Inferior parietal cortex (tissue), 1 donor: ENCODE measurements at regions not wholly inside any gene's neighbourhood (a gene's known extent, or its start where the extent isn't known, plus 50 kb on each side); places are given as distances from the start of the nearest gene placed in this dataset.
"Not testable (repeated sequence)": the region's sequence is repeated elsewhere in the genome, so short reads cannot be mapped to it uniquely, and the experiment has no call there.

Experiments used
- DNase-seq: peaks from one replicate; pipeline ENCODE4 v3.0.0-alpha.2; 2016; ENCODE audit errors: extremely low spot score

DNA sequence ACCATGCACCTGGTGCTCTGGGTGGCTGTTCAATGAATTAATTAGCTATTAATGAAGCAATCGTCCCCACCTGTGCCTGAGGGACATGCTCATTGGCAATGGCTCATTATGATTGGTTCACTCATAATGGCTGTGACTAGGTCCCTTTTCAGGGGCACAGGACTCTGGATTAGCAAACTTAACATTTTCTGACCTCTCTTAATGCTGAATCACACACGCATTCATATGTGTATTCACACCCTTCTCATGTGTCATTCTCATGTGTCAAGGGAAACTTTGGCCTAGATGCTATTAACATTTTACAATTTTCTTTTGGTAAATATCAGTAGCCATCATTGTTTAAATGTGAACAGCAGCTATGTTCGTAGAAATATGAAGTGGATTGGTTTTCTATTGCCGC, 98.9 kb upstream of the PMAIP1 start:
- no peak for DNase-seq

DNA sequence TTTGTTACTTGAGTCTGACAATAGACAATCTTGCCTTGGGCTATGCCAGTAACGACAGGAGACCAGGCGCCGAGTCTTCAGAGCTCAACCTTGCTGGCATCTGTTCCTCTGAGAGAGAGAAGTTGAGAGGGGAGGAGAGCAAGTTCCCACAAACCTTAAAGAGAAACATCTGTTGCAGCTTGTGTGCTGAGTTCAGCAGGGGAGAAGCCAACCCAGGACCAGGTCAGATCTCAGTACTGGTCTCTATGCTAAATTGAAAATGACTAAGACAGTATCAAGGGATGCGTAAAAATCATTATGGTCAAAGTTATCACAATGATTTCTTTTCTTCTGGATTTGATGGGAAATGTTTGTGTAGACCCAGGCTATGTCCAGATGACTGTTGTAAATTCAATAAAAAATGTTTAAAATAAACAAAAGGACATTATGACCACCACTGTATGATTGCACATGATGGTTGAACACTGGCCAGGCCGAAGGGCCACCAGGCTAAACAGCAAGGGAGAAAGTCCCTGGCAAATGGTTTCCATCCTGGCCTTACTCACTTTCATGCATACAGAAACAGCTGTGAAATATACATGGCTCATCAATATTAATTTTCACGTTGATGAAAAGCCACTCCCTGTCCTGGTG, 100.3 kb upstream of the PMAIP1 start:
- no peak for DNase-seq

DNA sequence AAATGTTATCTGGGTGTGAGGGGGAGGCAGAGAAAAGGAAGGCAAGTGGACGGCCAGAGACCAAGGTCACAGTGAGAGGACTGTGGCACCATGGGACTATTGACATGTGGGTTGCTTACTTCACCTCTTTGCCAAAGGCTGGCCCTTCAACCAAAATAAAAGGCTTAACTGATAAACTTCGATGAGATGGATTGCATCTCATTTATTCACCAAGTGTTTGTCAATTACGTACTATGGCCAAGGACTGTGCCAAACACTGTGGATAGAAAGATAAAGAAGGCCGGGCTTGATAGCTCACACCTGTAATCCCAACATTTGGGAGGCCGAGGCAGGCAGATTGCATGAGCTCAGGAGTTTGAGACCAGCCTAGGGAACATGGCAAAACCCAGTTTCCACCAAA, 98.7 kb upstream of the CCBE1 start:
- no peak for DNase-seq

DNA sequence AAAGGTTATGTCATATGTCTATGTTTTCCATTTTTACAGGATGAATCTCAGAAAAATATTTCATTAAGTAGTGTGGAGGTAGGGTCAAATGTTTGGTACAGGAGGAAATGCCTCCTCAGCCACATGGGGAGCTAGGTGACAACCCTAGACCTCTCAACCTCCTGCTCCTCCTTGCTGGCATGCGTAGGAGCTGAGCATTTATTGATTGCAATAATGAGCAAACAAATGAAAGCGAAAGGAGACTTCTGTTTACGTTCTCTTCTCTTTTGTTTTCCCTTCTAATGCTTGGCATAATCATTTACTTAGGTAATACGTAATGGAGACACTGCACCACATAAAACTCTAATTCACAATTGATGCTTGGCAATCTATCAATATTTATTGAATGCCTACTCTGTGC, 95.1 kb upstream of the CCBE1 start:
- DNase-seq = no peak

DNA sequence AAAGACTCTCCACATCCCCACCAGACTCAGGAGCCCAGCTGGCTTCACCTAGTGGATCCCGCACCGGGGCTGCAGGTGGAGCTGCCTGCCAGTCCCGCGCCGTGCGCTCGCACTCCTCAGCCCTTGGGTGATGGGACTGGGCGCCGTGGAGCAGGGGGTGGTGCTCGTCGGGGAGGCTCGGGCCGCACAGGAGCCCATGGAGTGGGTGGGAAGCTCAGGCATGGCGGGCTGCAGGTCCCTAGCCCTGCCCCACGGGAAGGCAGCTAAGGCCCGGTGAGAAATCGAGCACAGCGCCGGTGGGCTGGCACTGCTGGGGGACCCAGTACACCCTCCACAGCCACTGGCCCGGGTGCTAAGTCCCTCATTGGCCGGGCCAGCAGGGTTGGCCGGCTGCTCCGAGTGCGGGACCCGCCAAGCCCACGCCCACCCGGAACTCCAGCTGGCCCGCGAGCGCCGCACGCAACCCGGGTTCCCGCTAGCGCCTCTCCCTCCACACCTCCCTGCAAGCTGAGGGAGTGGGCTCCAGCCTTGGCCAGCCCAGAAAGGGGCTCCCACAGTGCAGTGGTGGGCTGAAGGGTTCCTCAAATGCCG, 93.2 kb upstream of the CCBE1 start:
- not testable (repeated sequence) for DNase-seq

DNA sequence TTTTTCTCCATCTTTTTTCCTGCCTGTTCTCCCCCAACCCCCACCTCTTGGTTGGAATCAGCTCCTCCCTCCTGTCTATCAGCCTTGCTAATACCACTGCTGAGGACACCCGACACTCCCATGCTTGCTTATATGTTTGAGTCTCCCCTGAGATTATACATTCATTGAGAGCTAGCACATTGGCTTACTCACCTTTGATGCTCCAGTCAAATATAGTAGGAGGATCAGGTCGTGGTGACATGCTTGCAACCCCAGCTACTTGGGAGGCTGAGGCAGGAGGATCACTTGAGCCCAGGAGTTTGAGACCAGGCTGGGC, 91.5 kb upstream of the CCBE1 start:
- no peak for DNase-seq

DNA sequence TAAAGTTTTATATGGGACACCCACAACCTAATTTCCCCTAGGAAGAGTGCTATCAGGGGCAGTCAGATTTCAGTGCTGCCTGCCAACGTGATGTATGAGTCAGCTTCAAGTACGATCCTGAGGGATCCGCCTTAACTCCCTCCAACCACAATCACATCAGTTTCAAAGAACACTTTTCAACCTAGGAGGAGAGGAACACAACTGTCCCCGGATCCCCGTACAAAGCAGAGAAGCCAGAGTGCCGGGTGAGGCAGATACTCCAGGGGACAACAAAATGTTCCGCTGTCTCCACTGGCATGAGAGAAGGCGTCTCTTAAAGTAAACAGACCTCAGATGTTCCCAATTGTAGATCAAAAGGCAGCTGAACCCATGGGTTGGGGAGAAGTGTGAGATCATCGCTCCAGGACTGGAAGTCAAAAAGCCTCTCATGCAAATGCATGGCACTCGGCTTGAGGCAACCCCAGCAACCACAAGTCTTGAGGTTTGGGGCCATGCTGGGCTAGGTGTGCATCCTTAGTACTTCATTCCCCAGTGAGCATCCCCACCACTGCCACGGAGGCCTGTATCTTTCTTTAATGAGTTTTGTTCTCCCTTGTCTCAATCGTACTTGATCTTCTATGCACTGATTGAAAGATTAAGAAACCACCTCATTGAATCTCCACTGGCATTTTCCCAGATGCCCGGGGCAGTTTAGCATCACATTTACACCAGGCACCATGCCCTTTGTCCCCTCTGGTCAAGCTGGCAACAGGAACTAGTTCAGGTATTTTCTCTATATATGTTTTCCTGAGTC, 91.0 kb upstream of the CCBE1 start:
- no peak for DNase-seq

DNA sequence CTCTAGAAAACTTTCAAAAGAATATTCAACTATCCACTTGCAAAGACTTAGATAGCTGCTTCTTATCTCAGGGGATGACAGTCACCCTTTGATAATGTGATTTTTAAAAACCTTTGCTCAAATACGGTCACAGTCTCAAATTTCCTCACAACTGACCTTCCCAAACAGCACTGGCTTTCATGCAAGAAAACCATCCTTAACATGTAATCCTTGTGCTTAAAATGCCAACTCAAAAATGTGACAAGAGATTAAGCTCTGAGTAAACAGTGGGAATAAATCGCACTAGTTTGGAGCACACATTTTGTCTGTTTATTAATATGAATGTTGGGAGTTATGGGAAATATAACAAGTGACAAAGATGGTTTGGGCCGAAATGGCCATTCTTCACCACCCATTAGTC, 87.5 kb upstream of the CCBE1 start:
- no peak for DNase-seq

DNA sequence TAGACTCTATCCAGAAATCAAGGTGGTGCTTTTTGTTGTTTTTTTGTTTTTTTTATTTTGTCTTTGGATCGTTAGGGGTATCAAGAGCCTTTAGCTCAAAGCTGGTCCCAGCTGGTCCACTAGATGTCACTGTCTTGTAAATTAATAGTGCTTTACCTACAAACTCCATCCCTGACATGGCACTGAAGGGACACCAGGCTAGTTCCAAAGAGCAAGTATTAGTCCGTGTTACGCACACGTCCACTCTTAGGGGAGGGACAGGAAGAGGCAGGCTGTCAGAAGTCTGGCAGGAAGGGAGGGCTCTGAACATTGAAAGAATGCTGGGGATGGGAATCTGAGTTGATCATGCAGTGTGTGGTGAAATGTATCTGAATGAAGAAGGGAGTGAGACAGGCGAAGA, 85.9 kb upstream of the CCBE1 start:
- peak; percentile 11 for DNase-seq

DNA sequence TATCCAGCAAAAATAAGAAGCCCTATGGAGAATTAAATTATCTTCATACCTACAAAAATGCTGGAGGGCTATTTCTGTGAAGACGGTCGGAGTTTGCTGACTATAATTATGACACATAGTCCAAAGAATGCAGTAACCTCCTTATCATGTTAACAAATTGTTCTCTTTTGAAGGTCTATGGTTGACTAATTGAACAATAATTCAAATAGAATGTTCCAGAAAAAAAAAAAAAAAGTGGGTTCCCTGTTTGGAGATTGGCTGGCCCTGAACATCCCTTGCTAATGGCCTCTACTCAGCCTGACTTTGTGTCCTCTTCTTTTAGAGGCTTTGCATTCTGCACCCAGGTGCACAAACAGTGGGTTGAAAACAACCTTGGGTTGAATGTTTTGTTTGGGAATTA, 82.8 kb upstream of the CCBE1 start:
- no peak for DNase-seq

DNA sequence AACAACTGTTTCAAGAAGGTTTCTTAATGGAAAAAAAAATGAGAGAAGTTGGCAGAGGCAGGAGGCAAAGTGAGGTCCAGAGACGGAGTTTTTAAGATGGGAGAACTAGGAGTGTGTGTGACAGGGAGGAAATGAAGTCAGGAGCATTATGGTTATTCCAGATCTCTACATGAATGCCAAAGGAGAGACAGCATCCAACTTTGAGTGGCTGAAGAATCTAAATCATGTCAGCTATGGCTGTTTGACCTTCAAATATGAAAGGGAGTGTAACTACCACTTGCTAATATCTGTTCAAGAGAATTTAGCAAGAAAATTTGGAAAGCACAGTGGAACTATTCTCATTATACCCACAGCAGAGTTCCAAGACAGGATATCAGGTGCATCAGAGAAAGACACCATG, 81.2 kb upstream of the CCBE1 start:
- no peak for DNase-seq

DNA sequence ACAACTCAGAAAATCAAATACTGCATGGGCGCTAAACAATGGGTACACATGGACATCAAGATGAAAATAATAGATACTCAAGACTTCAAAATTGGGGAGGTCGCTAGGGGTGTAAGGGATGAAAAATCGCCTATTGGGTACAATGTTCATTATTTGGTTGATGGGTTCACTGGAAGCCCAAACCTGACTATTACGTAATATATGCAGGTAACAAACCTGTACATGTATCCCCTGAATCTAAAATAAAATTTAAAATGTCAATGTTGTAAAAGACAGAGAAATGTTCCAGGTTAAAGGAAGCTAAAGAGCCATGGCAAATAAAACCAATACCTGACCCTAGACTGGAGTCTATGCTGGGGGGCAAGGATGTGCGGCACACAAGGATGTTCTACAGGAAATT, 80.4 kb upstream of the CCBE1 start:
- DNase-seq = no peak

DNA sequence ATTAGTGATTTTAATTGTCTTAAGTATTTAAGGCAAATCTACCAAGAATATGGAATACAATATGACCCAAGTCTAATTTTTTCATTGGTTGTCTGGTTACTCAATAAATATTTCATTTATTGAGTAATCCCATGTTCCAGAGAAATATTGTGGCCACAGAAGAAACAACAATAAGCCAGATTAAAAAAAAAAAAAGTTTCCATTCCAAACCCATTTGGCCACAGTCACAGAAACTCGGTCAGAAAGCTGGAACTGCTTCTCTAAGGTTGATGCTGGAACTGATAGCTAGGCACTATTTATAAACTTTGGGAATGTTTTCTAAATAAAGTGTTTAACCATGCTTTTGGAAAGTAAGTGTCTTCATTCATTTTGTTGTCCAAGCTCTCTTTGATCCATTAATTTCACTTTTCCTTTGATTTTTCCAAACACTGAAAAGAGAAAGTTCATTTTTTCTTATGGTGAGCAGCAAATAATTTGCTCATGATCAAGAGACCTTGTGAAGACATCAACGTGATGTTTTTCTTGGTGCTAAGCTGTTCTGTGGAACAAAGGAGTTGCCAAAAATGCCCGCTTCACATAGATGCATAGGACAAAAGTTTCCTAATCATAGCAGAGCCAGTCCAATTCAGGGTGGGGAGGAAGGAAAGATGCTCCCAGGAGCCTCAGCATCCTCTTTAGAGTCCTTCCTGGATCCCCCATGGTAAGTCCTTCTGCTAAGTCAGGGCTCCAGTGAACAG, 72.1 kb upstream of the CCBE1 start:
- no peak for DNase-seq

DNA sequence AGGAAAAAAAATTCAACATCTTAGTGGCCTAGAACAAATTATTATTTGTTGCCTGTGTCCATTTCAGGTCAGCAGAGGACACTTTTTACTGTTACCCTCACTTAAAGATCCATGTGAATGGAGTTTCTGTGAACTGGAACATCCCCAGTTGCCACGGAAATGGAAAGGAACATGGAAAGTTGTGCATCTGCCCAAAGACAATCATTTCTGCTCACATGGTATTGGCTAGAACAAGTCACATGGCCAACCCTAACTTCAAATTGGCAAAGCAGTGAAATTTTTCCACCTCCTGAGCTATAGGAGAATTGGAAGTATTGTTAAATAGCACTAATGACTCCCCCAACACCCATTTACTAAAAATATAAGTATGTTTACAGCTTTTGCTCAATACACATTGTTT, 71.2 kb upstream of the CCBE1 start:
- DNase-seq = no peak

DNA sequence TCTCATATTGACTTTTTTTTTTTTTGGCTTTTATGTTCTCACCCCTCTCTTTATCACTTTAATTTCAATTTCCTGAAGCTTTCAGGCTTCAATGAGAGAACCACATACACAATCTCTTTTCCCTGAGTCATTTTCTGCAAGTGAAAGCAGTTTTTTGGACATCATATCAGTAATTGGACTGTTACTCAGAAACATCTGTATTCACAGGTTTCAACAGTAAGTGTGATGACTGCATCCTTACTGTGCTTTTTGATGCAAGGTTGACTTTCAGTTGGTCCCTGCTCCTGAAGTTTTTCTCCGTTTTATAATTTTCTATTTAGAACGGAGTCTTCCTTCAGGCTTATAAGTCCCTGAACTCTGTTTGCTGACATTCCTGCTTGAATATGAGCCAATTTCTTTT, 70.5 kb upstream of the CCBE1 start:
- no peak for DNase-seq

DNA sequence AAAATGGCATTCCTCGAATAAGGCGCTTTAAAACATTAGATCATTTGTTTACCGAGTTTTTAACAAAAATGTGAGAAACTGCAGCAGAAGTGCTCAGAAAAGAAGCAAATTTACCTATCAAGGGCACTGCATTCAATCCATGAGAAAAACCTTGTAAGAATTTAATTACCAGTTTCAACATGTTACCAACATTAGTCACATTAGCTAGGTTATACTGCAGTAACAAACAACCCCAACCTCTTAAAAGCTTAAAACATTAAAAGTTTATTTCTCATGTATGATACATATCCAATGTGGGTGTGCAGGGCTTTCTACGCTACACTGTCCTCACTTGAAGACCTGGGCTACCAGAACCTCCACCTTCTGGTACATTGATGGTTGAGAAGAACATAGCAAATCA, 68.1 kb upstream of the CCBE1 start:
- DNase-seq = no peak

DNA sequence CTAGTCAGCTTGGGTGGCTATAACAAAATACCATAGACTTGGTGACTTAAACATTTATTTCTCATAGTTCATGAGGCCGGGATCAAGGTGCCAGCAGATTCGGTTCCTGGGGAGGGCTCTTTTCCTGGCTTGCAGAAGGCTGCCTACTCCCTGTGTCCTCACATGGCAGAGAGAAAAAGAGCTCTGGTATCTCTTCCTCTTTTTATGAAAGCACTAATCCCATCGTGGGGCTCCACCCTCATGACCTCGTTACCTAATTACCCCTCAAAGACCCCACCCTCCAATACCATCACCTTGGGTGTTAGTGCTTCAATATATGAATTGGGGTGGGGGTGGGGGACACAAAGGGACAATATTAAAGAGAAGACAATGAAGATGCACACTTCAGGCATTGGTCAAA, 67.1 kb upstream of the CCBE1 start:
- no peak for DNase-seq

DNA sequence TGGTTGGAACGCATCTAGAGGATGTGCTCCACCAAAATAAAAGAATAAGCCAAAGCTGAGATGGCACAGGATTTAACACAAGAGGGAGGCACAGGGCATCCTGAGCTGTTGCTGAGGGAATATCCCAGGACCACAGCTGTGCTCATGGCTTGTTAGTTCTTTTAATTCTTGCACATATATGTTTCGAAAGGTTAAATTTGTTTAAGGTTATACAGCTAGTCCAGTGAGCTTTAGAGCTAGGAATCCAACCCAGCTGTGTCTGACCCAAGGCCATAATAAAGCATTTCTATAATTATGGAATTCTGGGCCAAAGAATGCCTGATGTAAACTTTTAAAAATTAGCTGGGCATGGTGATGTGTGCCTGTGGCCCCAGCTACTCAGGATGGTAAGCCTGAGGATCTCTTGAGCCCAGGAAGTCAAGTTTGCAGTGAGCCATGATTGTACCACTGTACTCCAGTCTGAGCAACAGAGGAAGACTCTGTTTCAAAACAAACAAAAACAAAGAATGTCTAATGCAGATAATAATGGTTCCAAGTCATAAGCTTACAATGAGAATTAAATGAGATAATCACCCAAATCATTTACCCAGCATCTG, 66.4 kb upstream of the CCBE1 start:
- DNase-seq = no peak

DNA sequence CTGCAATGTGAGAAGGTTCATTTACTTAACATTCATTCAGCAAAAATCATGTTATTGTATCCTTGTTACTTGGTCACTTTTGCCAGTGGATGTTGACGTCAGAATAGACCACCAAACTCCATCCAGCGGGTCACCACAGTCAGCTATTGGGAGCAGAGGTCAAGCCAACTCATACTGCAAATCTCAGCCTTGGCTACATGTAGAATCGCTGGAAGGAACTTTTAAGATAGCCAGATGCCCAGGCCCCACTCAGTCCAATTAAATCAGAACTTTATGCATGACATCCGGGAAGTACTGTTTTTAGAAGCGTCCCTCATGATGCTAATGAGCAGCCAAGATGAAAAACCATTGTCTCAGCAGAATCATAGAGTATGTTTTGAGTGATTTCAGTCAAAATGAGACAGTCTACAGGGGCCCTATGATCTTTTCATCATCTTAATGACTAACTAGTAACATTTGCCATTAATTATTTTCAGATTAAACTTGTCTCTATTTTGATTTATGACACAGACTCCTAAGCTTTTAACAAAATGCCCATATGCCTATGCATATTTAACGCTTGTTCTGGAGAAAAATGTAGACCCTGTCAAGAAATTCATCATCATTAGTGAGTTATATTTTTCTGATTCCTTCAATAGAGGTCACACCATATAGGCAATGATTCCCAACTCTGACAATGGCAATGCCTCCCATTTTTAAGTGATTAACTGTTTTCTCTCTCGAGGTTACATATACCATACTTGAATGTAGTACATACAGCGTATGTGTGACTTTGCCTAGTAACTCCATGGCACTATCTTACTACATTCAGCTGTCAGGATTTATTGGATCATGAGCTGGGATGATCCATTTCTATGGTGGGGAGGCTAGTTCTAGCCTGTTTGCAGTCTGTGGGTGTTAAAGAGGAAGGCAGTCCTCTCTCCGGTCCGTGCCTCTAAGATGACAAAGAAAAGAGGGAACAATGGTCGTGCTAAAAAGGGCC, 63.7 kb upstream of the CCBE1 start:
- no peak for DNase-seq

DNA sequence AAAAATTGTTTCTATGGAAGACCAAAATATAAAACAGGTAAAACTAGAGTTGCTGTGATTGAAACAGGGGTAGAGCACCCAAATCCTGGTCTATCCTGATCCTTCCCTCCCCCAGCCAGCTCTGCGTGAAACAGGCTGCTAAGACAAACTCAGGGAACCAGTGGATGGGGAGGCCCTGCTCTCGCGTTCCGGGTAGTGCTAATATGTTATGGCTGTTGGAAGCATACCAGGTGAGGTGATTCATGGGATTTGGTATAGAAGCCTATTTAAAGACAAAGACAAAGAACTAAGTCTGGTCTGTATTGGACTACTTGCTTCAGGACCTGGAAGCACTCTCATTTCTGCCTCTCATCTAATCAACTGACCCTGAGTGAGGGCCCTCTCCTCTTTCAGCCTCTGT, 63.0 kb upstream of the CCBE1 start:
- DNase-seq = no peak

DNA sequence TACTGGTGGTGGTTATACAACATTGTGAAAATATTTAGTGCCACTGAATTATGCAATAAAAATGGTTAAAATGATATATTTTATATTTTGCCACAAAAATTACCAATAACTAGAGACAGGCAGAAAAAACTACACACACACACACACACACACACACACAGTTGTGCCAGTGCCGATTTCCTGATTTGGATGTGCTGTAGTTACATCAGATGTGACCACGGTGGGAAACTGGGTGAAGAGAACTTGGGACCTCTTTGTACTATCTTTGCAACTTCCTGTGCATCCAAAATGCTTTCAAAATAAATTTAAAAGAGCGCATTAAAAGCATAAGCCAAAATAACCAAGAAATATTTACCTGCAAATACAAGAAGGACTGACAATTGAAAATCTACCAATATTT, 61.6 kb upstream of the CCBE1 start:
- no peak for DNase-seq
